NCI-H2171 treated with DMSO at 0.1 percent for 48 hours (cell line): ENCODE measurements at regions not wholly inside any gene's neighbourhood (a gene's known extent, or its start where the extent isn't known, plus 50 kb on each side); places are given as distances from the start of the nearest gene placed in this dataset.

Experiments
- DNase-seq: peaks from one replicate; lab custom pipeline; 2025; lab: John Stamatoyannopoulos, UW

DNA sequence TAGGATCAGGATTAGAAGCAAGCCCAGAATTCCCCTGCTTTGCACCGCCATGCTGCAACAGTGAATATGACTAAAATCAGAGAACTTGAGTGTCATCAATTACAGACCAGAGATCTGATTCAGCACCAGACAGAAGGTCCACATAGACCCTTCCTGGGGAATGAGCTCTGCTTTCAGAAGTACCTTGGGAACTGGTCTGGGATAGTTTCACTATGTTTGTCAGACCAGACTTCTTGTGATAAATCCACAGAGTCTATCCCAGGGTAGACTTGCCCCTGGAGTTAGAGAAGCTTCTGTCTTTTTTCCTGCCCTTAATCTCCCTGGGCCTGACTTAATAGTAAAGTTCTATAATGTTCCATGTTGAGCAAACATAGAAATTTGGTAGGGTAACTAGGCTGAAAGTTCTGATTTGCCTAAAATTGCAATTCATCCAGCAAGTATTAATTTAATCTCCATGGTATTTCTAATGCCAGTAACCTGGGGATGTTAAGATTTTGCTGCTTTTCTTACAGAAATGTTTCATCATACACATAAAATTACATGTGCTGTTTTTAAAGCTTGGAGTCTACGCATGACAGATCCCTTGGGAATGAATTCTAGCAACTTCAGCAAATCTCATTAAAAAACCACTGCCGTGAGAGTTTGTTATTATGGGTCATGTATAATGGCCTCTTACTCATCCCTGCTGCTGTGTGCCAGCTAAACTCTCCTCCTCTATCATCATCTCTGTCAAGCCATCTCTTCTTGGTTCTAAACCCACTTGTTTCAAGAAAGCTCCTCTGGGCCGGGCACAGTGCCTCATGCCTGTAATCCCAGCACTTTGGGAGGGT, 61.3 kb upstream of the METAP2 start:
- DNase-seq: no peak

DNA sequence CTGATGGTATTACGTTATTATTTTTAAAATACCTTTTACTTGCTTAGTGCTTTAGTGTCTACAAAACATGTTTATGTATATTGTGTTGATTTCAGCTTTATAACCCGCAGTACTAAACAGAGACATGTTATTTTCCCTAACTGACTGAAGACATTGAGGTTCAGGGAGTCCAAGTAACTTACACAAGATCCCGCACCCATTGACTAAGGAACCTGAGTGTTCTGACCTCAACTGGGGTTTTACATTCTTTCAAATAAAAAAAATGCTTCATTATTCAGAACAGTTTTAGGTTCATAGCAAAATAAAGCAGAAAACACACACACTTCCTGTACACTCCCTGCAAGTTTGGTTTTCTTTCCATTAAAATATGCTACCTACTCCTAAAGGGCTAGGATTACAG, 60.4 kb upstream of the METAP2 start:
- no peak for DNase-seq

DNA sequence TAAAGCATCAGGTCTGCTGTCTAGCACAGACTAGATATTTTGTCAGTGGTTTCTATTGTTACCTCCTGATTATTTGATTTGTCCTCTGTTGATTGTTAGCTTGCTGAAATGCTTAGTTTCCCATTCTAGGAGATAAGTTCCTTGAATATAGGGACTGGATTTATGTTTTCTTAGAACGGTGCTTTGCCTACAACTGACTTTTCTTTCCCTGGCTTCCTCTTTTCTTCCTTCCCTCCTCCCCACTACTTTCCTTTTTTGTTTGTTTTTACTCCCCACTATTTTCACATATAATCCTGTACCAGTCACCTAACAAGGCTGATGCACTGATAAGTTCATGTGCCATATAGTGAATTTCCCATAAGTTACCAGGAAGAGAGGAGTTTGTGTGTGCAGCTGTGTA, 58.5 kb upstream of the METAP2 start:
- DNase-seq: no peak

DNA sequence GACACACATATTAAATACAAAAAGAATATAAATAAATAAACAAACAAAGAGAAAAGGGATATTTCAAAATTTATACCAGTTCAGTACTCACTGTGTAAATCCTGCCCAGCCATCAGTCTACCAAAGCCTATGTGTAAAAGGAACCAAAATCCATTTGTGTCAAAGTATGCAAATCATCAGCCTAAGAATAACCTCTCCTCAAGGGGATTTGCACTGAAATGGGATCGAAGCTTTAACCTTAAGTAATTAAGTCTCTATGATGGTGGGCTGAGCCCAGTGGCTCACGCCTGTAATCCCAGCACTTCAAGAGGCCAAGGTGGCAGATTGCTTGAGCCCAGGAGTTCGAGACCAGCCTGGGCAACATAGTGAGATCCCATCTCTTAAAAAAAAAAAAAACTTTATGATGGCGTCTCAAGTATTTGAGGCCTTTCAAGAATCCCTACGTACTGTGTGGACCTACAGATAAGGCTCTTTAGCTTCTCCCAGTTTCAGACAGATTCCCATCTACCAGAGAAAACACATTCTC, 57.8 kb upstream of the METAP2 start:
- no peak for DNase-seq

DNA sequence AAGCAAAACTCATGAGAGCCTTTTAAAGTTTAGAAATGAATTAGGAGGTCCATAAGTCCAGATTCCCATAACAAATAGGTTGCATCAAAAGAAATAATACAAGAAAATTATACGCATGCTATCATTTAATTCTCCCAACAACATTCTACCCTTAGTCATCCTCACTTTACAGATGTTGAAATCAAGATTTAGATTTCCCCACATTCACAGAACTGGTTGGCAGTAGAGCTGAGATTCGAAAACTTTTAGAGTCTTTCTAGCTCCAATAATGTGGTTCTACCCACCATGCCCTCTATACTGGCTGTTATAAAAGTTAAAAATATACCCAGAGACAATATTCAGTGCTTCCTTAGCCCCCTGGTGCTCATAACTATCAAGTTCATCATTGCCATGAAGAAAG, 56.6 kb upstream of the METAP2 start:
- DNase-seq: no peak

DNA sequence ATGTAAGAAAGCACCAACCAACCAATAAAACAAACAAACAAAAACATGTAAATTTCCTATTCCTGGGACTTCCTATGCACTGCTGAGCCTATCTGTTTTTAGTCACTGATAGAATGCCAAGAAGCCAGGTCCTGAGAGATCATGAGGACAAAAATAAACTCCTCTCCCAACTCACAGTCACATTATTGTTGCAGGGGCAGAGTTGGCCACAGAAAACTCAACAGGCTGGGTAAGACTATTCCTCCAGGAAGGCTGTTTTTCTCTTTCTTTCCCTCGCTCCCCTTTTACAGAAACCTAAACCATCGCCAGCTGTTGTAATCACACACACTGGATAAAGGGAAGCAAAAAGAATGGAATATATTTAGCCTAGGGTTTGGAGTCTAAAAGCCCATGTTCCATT, 55.8 kb upstream of the METAP2 start:
- no peak for DNase-seq
